Adrenal gland (tissue), 9 donors: ENCODE measurements at regions not wholly inside any gene's neighbourhood (a gene's known extent, or its start where the extent isn't known, plus 50 kb on each side); places are given as distances from the start of the nearest gene placed in this dataset.
A peak's percentile ranks its signal among the peaks of the same experiment; 100 is the strongest.

ENCODE experiments used
- DNase-seq, 7 donors: peaks; one replicate each; pipeline ENCODE4 v3.0.0-alpha.2; 2019 to 2020
- H3K27ac ChIP-seq, 5 donors: fragments of 200-600 bp; sonication (generic) in 4 of 5; 1 replicate in 3 of 5; 2 replicates in 2 of 5; pipeline versions ENCODE4 v1.5.1 to v1.8.0; 2016 to 2020; ENCODE audit warnings: mild to moderate bottlenecking in 1 of 5
- H3K27me3 ChIP-seq: fragments of 200-600 bp; 2 replicates; pipeline ENCODE4 v1.8.0; 2021
- H3K36me3 ChIP-seq, 2 donors: fragments of 200-600 bp; replicated peaks in 1 of 2; 1 replicate in 1 of 2; 2 replicates in 1 of 2; pipeline versions ENCODE4 v1.5.1 to v1.8.0; 2018 to 2022
- H3K4me1 ChIP-seq, 2 donors: fragments of 200-600 bp; replicated peaks in 1 of 2; 1 replicate in 1 of 2; 2 replicates in 1 of 2; pipeline versions ENCODE4 v1.5.1 to v1.8.0; 2018 to 2021
- H3K4me3 ChIP-seq, 4 donors: fragments of 200-600 bp; sonication (generic) in 3 of 4; one replicate each; pipeline ENCODE4 v1.5.1; 2016 to 2018
- H3K9me3 ChIP-seq, 3 donors: fragments of 200-600 bp; sonication (generic) in 1 of 3; replicated peaks in 1 of 3; 1 replicate in 2 of 3; 2 replicates in 1 of 3; pipeline versions ENCODE4 v1.5.1 to v1.8.0; 2016 to 2021
- CTCF ChIP-seq, 6 experiments: fragments of 450-650 bp in 4 of 6; fragments of 200-600 bp in 2 of 6; sonication (generic) in 1 of 6; IDR thresholded peaks; 1 replicate in 5 of 6; 2 replicates in 1 of 6; pipeline versions ENCODE4 v1.5.1 to v1.8.0; 2016 to 2021; ENCODE audit warnings: antibody characterized with exemption in 6 of 6, mild to moderate bottlenecking in 2 of 6, moderate library complexity in 1 of 6
- POLR2A ChIP-seq, 2 donors: fragments of 450-650 bp; IDR thresholded peaks; one replicate each; pipeline ENCODE4 v1.6.1; 2017; ENCODE audit warnings: antibody characterized with exemption in 2 of 2, mild to moderate bottlenecking in 2 of 2, moderate library complexity in 1 of 2
- WGBS, 4 donors: extraction: QIAGEN DNeasy Blood & Tissue Kit in 2 of 4; methylation state at CpG; one replicate each; pipeline versions ENCODE4 v1.1.5 to v1.1.7; 2013 to 2017; 5-methylcytosine and 5-hydroxymethylcytosine counted together
- intact Hi-C, 2 donors: fragments of 100-400 bp; cut with DNase I; formaldehyde crosslinking; loops; one replicate each; pipeline versions ENCODE4 v1.14.1 to v1.15.0; 2022 to 2023
- donor health status: healthy with polysubstance abuse.
- donor health status: Bipolar disorder and iron deficiency.
- donor health status: DM: yes; HTN: yes; CAD: no.
- donor health status: DM: no; HTN: no; CAD: no.
- donor health status: DM: no; HTN: no; CAD: no.

- peaks cover 31 to 45% of the 10 kb centered on the region in 2 donors for H3K4me1 ChIP-seq
- WGBS, 4 donors: 83 to 87% (median 85%) methylated on average over 3 of the region's 3 CpGs
- no peaks in the 10 kb centered on the region for H3K27me3 ChIP-seq
- peak in 3 of 7 donors; percentile 11 to 36 (median 31) for DNase-seq
- no peaks in the 10 kb centered on the region for H3K36me3 ChIP-seq
- intact Hi-C loops: loop anchor here in 1 of 2 donors (10.0 kb wide), 1 partner anchor 60 kb away; no protein-coding TSS in a partner anchor
- peak overlapping the region; percentile 35 to 59 (median 42) for H3K27ac ChIP-seq
- H3K4me3 ChIP-seq: no peak overlapping the region
- no peaks in the 10 kb centered on the region for H3K9me3 ChIP-seq
- TF ChIP-seq CTCF (IDR thresholded peaks at IDR 0.05): no peak
- TF ChIP-seq POLR2A (IDR thresholded peaks at IDR 0.05): no peak
These were observed 147.8 kb downstream of the TLR5 start for GRCh38 chr1:222995236-222995580.

- no peak for TF ChIP-seq POLR2A (IDR thresholded peaks at IDR 0.05)
- no peak for TF ChIP-seq CTCF (IDR thresholded peaks at IDR 0.05)
- H3K36me3 ChIP-seq: no peaks in the 10 kb centered on the region
- no peak for DNase-seq
- H3K9me3 ChIP-seq: no peaks in the 10 kb centered on the region
- H3K27me3 ChIP-seq: no peaks in the 10 kb centered on the region
- H3K4me3 ChIP-seq: no peak overlapping the region
- H3K4me1 ChIP-seq: peaks cover 31 to 41% of the 10 kb centered on the region in 2 donors
- 73 to 80% (median 75%) methylated on average over 5 of the region's 5 CpGs for WGBS, 4 donors
- H3K27ac ChIP-seq: peak overlapping the region in 3 of 5 donors; percentile 38 to 59 (median 42)
- intact Hi-C loops: loop anchor here in 1 of 2 donors (10.0 kb wide), 1 partner anchor 61 kb away; no protein-coding TSS in a partner anchor
These were observed 147.3 kb downstream of the TLR5 start for GRCh38 chr1:222995620-222996309.

DNA sequence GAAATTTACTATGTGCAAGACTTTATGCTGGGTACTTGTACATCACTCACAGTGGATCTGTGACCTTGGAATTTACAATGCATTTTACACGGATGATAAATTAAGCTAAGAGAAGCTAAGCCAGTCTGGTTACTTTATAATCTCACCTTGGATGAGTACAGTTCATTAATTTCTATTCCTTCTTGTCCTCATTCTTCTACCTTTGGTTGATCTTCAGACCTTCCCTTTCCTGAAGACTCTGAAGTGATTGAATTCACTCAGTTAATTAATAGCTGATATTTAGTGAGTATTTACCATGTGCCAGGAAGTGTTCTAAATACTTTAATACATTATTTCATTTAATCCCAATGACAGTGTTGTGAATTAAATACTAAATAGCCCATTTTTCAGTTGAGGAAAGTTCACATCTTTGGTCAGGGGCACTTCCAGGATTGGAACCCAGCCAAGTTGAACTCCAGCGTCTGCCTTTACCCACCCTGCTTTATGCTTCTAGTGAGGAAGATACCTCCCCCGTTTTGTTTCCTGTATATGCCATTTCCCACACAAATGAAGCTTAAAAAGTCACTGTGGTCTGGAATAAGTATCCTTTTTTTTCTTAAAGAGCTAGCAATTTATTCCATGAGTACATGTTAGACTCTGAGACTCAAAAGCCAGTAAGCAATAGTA is 146.6 kb downstream of the TLR5 start:
- Histone ChIP-seq H3K9me3 (no peaks in the 10 kb centered on the region), H3K27me3 (no peaks in the 10 kb centered on the region), H3K4me3 (no peak overlapping the region), H3K36me3 (no peaks in the 10 kb centered on the region), H3K4me1 (peaks cover 26 to 34% of the 10 kb centered on the region in 2 donors), H3K27ac (no peak overlapping the region)
- TF ChIP-seq POLR2A (IDR thresholded peaks at IDR 0.05) (no peak), CTCF (IDR thresholded peaks at IDR 0.05) (no peak)
- intact Hi-C loops: loop anchor here in 1 of 2 donors (10.0 kb wide), 1 partner anchor 62 kb away; no protein-coding TSS in a partner anchor
- DNase-seq: no peak
- 48 to 58% (median 56%) methylated on average over 3 of the region's 3 CpGs for WGBS, 4 donors

DNA sequence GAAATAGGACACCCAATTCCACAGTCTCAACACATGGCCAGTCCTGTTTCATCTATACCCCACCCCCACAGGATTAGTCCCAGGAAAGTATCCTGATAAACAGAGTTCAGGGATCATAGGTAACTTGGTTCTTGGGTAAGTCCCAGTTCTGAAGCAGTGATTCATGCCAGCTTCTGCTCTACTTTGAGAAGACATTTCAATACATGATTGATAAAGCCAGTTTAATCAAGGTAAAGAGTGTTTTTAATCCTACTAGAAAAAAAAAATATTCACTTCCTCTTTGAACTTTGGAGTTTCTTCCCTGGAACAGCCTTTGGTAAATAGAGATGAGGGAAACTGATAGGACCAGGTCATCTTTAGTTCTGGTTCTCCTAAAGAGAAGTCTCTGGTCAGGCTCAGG is 142.4 kb downstream of the TLR5 start:
- no peak for TF ChIP-seq CTCF (IDR thresholded peaks at IDR 0.05)
- H3K4me1 ChIP-seq: peaks cover 4 to 5% of the 10 kb centered on the region in 2 donors
- peaks cover 0 to 25% of the 10 kb centered on the region in 2 donors for H3K36me3 ChIP-seq
- no peaks in the 10 kb centered on the region for H3K27me3 ChIP-seq
- intact Hi-C loops: no loop called here
- H3K27ac ChIP-seq: no peak overlapping the region
- no peak for DNase-seq
- H3K4me3 ChIP-seq: no peak overlapping the region
- H3K9me3 ChIP-seq: no peaks in the 10 kb centered on the region
